Pancreas (tissue), 10 donors: ENCODE measurements at regions not wholly inside any gene's neighbourhood (a gene's known extent, or its start where the extent isn't known, plus 50 kb on each side); places are given as distances from the start of the nearest gene placed in this dataset.
A peak's percentile ranks its signal among the peaks of the same experiment; 100 is the strongest.

ENCODE experiments used
- ATAC-seq, 4 donors: fragments of 200-7000 bp; cut with Tn5 transposase; one replicate each; pipeline versions ENCODE4 v1.8.0 to v1.9.1; 2020; ENCODE audit warnings: mild to moderate bottlenecking in 4 of 4, moderate library complexity in 4 of 4
- DNase-seq, 6 donors: peaks; one replicate each; pipeline ENCODE4 v3.0.0-alpha.2; 2020
- FAIRE-seq: peaks from 2 replicates; lab custom pipeline; 2012; peaks lifted over from hg19 to GRCh38; lab: Jason Lieb, UNC
- H3K27ac ChIP-seq, 4 donors: fragments of 200-600 bp; sonication (generic); 1 replicate in 3 of 4; 2 replicates in 1 of 4; pipeline versions ENCODE4 v1.5.0 to v1.8.0; 2020
- H3K27me3 ChIP-seq, 4 donors: fragments of 200-600 bp; one replicate each; pipeline ENCODE4 v1.8.0; 2021
- H3K36me3 ChIP-seq, 3 donors: fragments of 200-600 bp; sonication (generic) in 1 of 3; one replicate each; pipeline versions ENCODE4 v1.5.0 to v1.8.0; 2020 to 2021
- H3K4me1 ChIP-seq, 3 donors: fragments of 200-600 bp; one replicate each; pipeline ENCODE4 v1.8.0; 2021
- H3K4me3 ChIP-seq, 4 donors: fragments of 200-600 bp; sonication (generic) in 2 of 4; one replicate each; pipeline versions ENCODE4 v1.5.0 to v1.8.0; 2020 to 2021
- H3K9me3 ChIP-seq, 4 donors: fragments of 200-600 bp; one replicate each; pipeline ENCODE4 v1.8.0; 2021
- CTCF ChIP-seq, 4 donors: fragments of 200-600 bp; sonication (generic) in 3 of 4; IDR thresholded peaks; one replicate each; pipeline versions ENCODE4 v1.5.0 to v1.8.0; 2021; ENCODE audit warnings: antibody characterized with exemption in 4 of 4
- WGBS, 2 donors: extraction: QIAGEN DNeasy Blood & Tissue Kit; methylation state at CpG; one replicate each; pipeline ENCODE4 v1.1.7; 2013; 5-methylcytosine and 5-hydroxymethylcytosine counted together
- intact Hi-C, 3 donors: fragments of 100-400 bp; cut with DNase I; formaldehyde crosslinking; loops; one replicate each; pipeline versions ENCODE4 v1.11.1 to v1.14.2; 2022
- donor health status: healthy with polysubstance abuse.
- donor health status: DM: no; HTN: no; CAD: no; lungs with moderate emphysema.
- donor health status: DM: no; HTN: no; CAD: no.
- donor health status: control.
- donor health status: control.
- donor health status: Bipolar disorder and iron deficiency.
- donor health status: DM: yes; HTN: yes; CAD: no.
- donor health status: DM: no; HTN: no; CAD: no.
- donor health status: DM: no; HTN: no; CAD: no.
- donor health status: DM: yes; HTN: yes; CAD: no.

- intact Hi-C loops = no loop called here
- no peak for FAIRE-seq
- no peak for TF ChIP-seq CTCF (IDR thresholded peaks at IDR 0.05)
- H3K27me3 ChIP-seq = no peaks in the 10 kb centered on the region
- no peaks in the 10 kb centered on the region for H3K36me3 ChIP-seq
- WGBS, 2 donors = 71 to 88% methylated on average over 7 of the region's 7 CpGs
- H3K4me3 ChIP-seq = no peak overlapping the region
- ATAC-seq = no peak
- no peaks in the 10 kb centered on the region for H3K4me1 ChIP-seq
- DNase-seq = no peak
- H3K9me3 ChIP-seq = no peaks in the 10 kb centered on the region
- H3K27ac ChIP-seq = no peak overlapping the region
Observed at GRCh38 chr6:169078399-169079145, 175.1 kb downstream of the THBS2 start.

- no peaks in the 10 kb centered on the region for H3K36me3 ChIP-seq
Observed at GRCh38 chr6:169075915-169076654, 177.6 kb downstream of the THBS2 start.

GRCh38 chr6:169075211-169075914 is 178.3 kb downstream of the THBS2 start:
- H3K9me3 ChIP-seq = no peaks in the 10 kb centered on the region
- intact Hi-C loops = no loop called here
- WGBS, 2 donors = 64 to 72% methylated on average over 19 of the region's 19 CpGs
- no peak for TF ChIP-seq CTCF (IDR thresholded peaks at IDR 0.05)
- DNase-seq (peak in 3 of 6 donors; percentile 15 to 34 (median 16)), FAIRE-seq (peak; percentile 29), ATAC-seq (peak in 3 of 4 donors; percentile 55 to 60 (median 57))
- H3K4me3 ChIP-seq = no peak overlapping the region
- no peaks in the 10 kb centered on the region for H3K27me3 ChIP-seq
- H3K36me3 ChIP-seq = no peaks in the 10 kb centered on the region
- H3K4me1 ChIP-seq = no peaks in the 10 kb centered on the region
- H3K27ac ChIP-seq = no peak overlapping the region

More at GRCh38 chr6:169075915-169076654, 177.6 kb downstream of the THBS2 start:
- no peak overlapping the region for H3K27ac ChIP-seq
- ATAC-seq (no peak), FAIRE-seq (no peak), DNase-seq (no peak)
- no peaks in the 10 kb centered on the region for H3K9me3 ChIP-seq
- H3K4me3 ChIP-seq = no peak overlapping the region
- WGBS, 2 donors = 63 to 78% methylated on average over 9 of the region's 9 CpGs
- H3K27me3 ChIP-seq = no peaks in the 10 kb centered on the region
- no peak for TF ChIP-seq CTCF (IDR thresholded peaks at IDR 0.05)
- intact Hi-C loops = no loop called here
- no peaks in the 10 kb centered on the region for H3K4me1 ChIP-seq

GRCh38 chr6:169074526-169074925 is 179.1 kb downstream of the THBS2 start:
- ATAC-seq (no peak), FAIRE-seq (no peak), DNase-seq (no peak)
- Histone ChIP-seq H3K27ac (no peak overlapping the region), H3K4me1 (no peaks in the 10 kb centered on the region), H3K27me3 (no peaks in the 10 kb centered on the region), H3K4me3 (no peak overlapping the region), H3K36me3 (no peaks in the 10 kb centered on the region), H3K9me3 (no peaks in the 10 kb centered on the region)
- intact Hi-C loops = no loop called here
- WGBS, 2 donors = 52 to 53% methylated on average over 4 of the region's 4 CpGs
- TF ChIP-seq CTCF (IDR thresholded peaks at IDR 0.05) = no peak
